Amygdala (tissue), 56 donors: ENCODE measurements at regions not wholly inside any gene's neighbourhood (a gene's known extent, or its start where the extent isn't known, plus 50 kb on each side); places are given as distances from the start of the nearest gene placed in this dataset.
"Not testable (repeated sequence)": the region's sequence is repeated elsewhere in the genome, so short reads cannot be mapped to it uniquely, and the experiment has no call there.

Experiments
- DNase-seq, 56 donors: peaks; one replicate each; lab custom pipeline; 2025; lab: John Stamatoyannopoulos, UW

- no peak for DNase-seq
Measured at GRCh38 chr10:10055656-10056442, 961.8 kb upstream of the CELF2 start.

GRCh38 chr10:10056961-10057360 is 960.7 kb upstream of the CELF2 start:
- DNase-seq: no peak

DNA sequence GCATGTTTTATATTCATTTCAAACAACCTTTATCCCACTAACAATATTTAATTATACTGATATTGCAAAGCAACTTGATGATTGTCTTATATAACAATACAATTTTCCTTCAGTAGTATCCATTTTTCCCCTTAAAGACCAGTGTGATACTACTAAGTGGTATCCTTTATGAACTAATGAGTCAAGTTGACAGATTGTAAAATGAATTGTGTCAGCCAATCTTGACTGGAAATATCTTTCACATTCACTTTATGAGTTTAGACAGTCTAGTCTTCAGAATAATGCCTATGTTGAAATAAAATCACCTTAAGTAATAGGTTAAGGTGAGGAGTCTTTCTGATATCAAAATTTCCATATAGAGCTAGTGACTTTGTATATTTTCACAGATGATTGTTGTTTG is 950.0 kb upstream of the CELF2 start:
- DNase-seq: no peak

- not testable (repeated sequence) for DNase-seq
Measured at GRCh38 chr10:10074847-10075246, 942.8 kb upstream of the CELF2 start.

DNA sequence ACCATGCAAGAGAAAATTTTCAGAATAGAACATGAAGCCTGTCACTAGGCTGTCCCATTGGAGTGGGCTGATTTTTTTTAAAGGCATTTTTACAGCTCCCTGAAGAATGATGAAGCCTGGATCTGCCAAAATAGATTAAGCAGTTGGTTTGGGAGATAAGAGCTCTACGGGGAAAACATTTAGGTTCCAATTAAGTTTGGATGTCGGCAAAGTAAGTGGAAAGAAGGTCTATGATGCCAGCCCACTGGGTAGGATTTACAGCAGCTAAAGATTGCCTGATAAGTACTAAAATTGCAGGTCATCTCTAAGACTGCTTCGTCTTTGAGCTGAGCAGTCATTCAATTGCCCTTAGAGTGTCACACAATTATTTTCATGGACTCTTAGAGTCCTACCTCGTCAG is 939.2 kb upstream of the CELF2 start:
- DNase-seq: no peak

DNA sequence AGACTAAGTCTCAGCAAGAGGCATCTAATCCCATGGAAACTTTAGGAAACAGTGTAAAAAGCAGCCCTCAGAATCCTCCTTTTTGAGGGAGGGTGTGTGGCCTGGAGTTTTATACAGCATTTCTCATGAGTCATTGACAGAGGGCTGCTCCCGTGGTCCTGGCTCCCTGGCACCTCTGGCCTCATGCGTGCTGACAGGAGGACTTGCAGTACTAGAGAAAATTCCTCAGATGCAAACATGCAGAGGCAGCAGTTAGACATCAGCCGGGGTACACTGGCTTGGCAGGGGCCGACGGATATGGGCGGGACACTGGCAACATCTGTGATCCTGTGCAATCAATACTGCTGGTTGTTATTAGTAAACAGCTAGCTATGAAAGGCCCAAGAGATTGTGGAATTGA is 925.1 kb upstream of the CELF2 start:
- peak in 1 of 56 donors; percentile 4 for DNase-seq

DNA sequence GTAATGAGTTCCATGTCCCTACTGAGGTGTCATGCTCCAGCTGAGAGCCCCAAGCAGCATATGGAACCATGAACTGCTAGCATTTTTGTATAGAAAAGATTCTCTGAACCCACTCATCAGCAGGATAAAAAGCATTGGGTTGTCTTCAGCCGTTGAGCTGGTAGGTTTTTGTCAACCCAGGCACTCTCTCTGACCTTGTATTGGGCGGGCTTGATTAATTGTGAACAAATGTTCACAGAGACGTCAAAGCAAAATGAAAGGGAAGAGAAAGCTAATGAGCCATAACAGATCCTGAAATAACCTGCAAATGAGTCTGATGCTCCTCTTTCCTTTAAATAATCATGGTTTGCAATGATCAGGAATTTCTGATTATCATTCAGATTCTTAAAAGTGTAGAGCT is 924.7 kb upstream of the CELF2 start:
- DNase-seq: no peak

DNA sequence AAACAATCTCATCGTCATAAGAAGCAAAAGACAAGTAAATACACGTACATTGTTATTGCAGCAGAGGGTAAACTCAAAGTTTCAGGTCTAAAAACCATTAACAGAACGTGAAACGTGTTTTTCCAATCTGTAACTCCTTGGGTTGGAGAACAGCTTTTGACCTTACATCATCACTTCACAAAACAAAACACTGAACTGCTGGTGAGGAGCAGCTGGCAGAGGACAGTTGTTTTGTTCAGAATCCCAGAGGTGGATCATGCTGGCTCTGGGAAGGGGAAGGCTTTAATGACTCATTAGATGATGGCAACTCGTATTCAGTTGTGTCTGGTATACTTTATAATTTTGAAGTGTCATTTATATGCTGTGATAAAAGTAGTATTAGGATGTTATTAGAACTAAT is 923.0 kb upstream of the CELF2 start:
- no peak for DNase-seq

GRCh38 chr10:10096296-10096695 is 921.4 kb upstream of the CELF2 start:
- DNase-seq: no peak

DNA sequence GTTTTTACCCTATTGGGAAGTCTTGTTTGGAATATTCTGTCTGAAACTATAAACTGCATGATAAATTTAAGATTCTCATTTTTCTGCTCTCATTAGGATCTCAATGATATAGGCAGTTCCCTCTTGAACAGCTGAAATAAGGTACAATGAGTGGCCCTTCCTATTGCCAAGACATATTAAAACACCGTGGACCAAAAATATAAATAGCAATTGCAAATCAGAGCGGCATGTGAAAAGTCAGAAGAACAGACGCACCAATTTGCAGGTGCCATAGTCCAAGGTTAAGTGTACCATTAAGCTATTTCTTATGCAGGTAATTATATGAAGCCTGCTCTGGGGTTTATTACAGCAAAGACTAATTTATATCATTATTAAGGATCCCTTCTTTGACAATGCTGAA is 920.8 kb upstream of the CELF2 start:
- no peak for DNase-seq

DNA sequence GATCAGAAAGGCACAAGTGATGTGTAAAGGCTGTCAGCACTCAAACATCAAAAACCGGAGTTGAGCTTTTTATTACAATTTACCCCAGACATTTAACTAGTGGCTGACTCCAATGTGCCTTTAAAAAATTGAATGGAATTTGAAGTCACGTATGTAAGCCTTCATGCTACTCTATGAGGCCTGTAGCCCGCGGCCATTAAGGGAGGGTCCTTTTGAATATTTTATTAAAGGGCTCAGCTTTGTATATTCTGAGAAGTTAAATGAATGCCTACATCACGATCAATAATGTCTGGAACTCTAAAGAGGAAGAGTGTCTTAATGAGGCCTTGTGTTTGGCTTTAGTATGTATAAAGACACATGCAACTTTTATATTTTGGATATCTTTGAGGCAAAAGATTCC is 916.6 kb upstream of the CELF2 start:
- DNase-seq: no peak

GRCh38 chr10:10110844-10111490 is 906.7 kb upstream of the CELF2 start:
- DNase-seq: no peak

DNA sequence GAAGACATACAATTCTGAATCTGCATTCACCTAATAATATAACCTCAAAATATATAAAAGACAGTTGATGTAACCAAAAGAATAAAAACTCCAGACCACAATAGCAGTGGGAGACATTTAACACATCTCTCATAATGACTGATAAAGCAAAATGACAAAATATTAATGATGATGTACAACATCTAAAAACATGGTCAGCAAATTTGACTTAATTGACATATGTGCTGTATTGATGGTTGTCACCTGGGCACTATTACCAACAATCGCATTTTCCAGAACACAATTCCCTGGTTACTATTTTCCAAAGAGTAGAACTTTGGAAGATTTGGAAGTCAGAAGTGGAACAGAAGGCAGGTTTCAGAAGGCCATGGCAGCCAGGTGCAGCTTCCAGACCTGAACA is 899.5 kb upstream of the CELF2 start:
- no peak for DNase-seq

- no peak for DNase-seq
Measured at GRCh38 chr10:10120671-10121070, 897.0 kb upstream of the CELF2 start.

DNA sequence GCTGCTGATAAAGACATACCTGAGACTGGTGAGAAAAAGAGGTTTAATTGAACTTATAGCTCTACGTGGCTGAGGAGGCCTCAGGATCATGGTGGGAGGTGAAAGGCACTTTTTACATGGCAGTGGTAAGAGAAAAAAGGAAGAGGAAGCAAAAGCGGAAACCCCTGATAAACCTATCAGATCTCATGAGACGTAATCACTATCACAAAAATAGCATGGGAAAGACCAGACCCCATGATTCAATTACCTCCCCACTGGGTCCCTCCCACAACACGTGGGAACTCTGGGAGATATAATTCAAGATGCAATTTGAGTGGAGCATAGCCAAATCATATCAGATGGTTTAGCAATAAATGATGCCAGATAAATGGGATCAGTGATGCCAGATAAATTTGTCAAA is 892.0 kb upstream of the CELF2 start:
- no peak for DNase-seq

- no peak for DNase-seq
Measured at GRCh38 chr10:10126218-10126617, 891.5 kb upstream of the CELF2 start.

GRCh38 chr10:10128387-10128786 is 889.3 kb upstream of the CELF2 start:
- DNase-seq: no peak

DNA sequence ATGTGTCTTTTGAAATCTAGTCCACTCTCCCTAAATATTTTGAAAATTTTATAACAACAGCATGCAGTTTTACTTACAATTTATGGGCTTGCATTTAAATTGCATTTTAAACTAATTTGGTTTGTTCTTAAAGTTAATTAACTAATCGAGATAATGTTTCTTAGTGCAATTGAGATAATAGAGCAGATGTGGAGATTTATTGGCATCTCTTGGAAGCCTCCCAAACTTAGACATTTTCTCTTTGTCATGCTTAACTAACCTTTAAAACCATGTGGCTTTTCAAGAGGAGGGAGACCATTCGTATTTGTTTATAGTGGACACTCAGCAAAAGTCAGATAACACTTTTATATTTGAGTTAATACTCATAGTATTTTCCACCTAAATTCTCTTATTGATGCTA is 887.0 kb upstream of the CELF2 start:
- no peak for DNase-seq

DNA sequence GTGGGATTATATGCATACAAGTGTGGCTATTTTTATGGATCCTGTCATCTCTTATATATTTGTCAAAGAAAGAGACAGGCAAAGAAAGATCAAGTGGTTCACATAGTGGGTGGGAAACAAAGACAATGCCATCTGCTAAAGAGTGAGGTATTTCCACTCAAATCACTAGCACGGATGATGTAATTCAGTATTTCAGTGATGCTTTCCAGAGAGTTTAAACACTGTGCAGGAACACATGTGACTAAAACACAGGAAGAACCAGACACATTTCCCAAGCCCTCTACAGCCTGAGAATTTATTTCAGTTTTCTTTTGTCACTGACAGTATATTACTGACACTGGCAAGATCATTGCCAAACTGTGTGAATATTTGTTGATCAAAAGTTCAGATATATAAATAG is 885.7 kb upstream of the CELF2 start:
- DNase-seq: no peak

DNA sequence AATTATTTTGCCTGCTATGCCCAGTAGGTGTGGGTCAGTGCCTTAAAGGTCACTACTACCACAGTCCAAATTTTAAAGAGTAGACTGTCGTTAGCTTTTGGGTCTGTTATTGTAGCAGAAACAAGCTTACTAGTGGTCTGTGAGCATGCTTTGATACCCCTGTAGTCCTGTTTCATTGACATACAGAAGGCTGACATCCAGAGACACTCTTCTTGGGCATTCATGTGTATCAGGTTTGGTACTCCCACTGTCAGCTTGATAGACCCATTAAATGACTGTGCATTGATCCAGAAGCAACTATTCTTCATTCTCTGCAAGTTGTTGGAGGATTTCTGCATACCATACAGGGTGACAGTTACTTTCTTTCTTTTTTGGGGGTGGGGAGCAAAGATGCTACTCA is 884.4 kb upstream of the CELF2 start:
- no peak for DNase-seq

GRCh38 chr10:10138685-10139084 is 879.0 kb upstream of the CELF2 start:
- DNase-seq: no peak

- DNase-seq: no peak
Measured at GRCh38 chr10:10141782-10142382, 875.8 kb upstream of the CELF2 start.
